ENCODE measurements at regions not wholly inside any gene's neighbourhood (a gene's known extent, or its start where the extent isn't known, plus 50 kb on each side); places are given as distances from the start of the nearest gene placed in this dataset.
"Not testable (repeated sequence)": the region's sequence is repeated elsewhere in the genome, so short reads cannot be mapped to it uniquely, and the experiment has no call there.

DNA sequence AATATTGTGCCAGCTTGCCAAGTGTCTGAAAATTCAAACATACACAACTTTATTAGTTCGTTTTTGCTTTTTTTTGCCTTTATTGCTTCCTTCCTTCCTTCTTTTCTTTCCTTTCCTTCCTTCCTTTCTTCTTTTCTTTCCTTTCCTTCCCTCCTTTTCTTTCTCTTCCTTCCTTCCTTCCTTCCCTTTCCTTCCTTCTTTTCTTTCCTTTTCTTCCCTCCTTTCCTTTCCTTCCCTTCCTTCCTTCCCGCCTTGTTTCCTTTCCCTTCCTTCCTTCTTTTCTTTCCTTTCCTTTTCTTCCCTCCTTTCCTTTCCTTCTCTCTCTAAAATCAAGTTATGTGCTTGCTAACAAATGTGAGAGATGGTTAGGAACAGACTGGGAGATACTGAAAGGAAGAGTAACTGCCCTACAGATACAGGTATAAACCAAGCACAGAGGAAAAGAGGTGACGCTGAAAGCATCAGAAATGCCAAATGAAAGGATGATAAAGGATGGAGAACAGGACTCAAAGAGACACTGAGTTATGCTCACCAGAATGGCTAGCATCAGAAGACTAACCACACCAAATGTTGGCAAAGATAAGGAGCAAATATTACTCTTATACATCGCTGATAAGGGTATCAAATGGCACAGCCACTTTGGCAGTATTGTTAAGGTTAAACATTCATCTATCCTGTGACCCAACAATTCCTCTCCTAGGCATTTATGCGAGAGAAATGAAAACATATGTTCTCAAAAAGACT, 151.6 kb downstream of the MREG start:
- H3K36me3 ChIP-seq (replicated peaks in 1 of 2; ENCODE audit: insufficient read depth in 1 of 2, low read depth in 2 of 2) = no peaks in the 10 kb centered on the region
- TF ChIP-seq, protein P1, sequence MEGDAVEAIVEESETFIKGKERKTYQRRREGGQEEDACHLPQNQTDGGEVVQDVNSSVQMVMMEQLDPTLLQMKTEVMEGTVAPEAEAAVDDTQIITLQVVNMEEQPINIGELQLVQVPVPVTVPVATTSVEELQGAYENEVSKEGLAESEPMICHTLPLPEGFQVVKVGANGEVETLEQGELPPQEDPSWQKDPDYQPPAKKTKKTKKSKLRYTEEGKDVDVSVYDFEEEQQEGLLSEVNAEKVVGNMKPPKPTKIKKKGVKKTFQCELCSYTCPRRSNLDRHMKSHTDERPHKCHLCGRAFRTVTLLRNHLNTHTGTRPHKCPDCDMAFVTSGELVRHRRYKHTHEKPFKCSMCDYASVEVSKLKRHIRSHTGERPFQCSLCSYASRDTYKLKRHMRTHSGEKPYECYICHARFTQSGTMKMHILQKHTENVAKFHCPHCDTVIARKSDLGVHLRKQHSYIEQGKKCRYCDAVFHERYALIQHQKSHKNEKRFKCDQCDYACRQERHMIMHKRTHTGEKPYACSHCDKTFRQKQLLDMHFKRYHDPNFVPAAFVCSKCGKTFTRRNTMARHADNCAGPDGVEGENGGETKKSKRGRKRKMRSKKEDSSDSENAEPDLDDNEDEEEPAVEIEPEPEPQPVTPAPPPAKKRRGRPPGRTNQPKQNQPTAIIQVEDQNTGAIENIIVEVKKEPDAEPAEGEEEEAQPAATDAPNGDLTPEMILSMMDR (IDR thresholded peaks at IDR 0.05) = no peak
- no peak for TF ChIP-seq POLR2A (IDR thresholded peaks at IDR 0.05)
- H3K27ac ChIP-seq = no peak overlapping the region
- H3K4me1 ChIP-seq = no peaks in the 10 kb centered on the region
- 57 to 59% methylated on average over 5 of the region's 5 CpGs for WGBS, 2 donors
- no peak overlapping the region for H3K4me3 ChIP-seq
- intact Hi-C loops (cut with DNase I) = no loop called here
- no peaks in the 10 kb centered on the region for H3K27me3 ChIP-seq
- ATAC-seq (no peak), DNase-seq (no peak)
- no peaks in the 10 kb centered on the region for H3K9me3 ChIP-seq

DNA sequence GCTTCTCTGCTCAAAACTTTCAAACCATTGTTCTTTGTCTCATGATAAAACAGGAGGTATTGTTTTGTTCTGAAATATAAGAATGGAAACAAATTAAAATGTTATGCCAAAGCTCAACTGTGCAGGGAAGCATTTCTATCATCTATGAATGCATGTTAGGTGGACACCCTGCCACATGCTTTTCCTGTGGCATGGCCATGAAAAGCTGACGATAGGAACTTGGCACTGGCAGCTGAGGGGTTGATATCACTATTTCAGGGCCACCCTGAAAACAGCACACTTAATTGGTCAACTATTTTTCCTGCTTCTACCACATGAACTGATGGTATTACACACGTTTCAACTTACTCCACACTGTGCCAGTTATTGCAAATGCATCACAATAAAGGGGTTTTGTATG, 157.3 kb downstream of the MREG start:
- no peak overlapping the region for H3K4me3 ChIP-seq
- H3K4me1 ChIP-seq = no peaks in the 10 kb centered on the region
- DNase-seq (no peak), ATAC-seq (no peak)
- 13 to 17% methylated on average over 2 of the region's 2 CpGs for WGBS, 2 donors
- no peak for TF ChIP-seq POLR2A (IDR thresholded peaks at IDR 0.05)
- TF ChIP-seq, protein P1 (IDR thresholded peaks at IDR 0.05) = no peak
- H3K27me3 ChIP-seq = no peaks in the 10 kb centered on the region
- no peaks in the 10 kb centered on the region for H3K9me3 ChIP-seq
- intact Hi-C loops (cut with DNase I) = no loop called here
- no peak overlapping the region for H3K27ac ChIP-seq
- H3K36me3 ChIP-seq (replicated peaks in 1 of 2; ENCODE audit: insufficient read depth in 1 of 2, low read depth in 2 of 2) = no peaks in the 10 kb centered on the region

DNA sequence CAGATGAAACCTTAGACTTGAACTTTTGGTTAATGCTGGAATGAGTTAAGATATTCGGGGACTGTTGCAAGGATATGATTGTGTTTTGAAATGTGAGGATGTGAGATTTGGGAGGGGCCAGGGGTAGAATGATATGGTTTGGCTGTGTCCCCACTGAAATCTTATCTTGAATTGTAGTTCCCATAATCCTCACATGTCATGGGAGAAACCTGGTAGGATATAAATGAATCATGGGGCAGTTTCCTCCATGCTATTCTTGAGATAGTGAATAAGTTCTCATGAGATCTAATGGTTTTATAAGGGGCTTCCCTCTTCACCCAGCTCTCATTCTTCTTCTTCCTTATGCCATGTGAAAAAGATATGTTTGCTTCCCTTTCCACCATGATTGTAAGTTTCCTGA, 158.0 kb downstream of the MREG start:
- 55 to 80% methylated on average over 1 of the region's 1 CpG for WGBS, 2 donors
- intact Hi-C loops (cut with DNase I); ATAC-seq: not testable (repeated sequence)

DNA sequence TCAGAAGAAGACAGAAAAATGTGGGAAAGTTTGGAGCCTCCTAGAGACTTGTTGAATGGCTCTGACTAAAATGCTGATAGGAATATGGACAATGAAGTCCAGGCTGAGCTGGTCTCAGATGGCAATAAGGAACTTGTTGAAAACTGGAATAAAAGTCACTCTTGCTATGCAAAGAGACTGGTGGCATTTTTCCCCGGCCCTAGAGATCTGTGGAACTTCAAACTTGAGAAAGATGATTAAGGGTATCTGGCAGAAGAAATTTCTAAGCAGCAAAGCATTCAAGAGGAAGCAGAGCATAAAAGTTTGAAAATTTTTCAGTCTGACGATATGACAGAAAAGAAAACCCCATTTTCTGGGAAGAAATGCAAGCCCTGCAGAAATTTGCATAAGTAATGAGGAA, 159.3 kb downstream of the MREG start:
- Histone ChIP-seq H3K27ac (no peak overlapping the region), H3K4me3 (no peak overlapping the region), H3K27me3 (no peaks in the 10 kb centered on the region), H3K4me1 (no peaks in the 10 kb centered on the region), H3K9me3 (no peaks in the 10 kb centered on the region), H3K36me3 (replicated peaks in 1 of 2; ENCODE audit: insufficient read depth in 1 of 2, low read depth in 2 of 2) (no peaks in the 10 kb centered on the region)
- intact Hi-C loops (cut with DNase I) = no loop called here
- 78 to 79% methylated on average over 2 of the region's 2 CpGs for WGBS, 2 donors
- no peak for ATAC-seq
- TF ChIP-seq, protein P1 (IDR thresholded peaks at IDR 0.05) = no peak
- TF ChIP-seq POLR2A (IDR thresholded peaks at IDR 0.05) = no peak
- DNase-seq = no peak

More for the DNA sequence above, 158.0 kb downstream of the MREG start:
- DNase-seq; H3K27ac ChIP-seq; H3K4me3 ChIP-seq; H3K27me3 ChIP-seq; H3K36me3 ChIP-seq (replicated peaks in 1 of 2; ENCODE audit: insufficient read depth in 1 of 2, low read depth in 2 of 2); H3K9me3 ChIP-seq; H3K4me1 ChIP-seq: not testable (repeated sequence)

DNA sequence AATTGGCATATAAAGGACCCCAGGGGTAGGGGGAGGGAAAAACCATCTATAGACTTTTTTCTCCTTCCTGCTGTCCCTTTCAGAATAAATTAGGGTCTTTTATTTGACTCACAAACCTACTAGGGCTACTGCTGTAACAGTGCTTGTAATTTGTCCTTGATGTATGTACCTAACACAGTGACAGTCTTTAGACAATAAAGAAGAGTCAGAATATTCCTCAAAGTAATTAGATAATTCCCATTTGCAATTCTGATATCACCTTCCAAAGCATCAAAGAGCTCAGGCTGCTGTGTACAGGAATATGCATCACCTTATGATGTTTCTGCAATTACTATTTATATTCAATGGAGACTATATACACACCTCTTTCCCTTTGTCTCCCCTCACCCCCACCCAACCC, 161.7 kb downstream of the MREG start:
- Histone ChIP-seq H3K4me1 (no peaks in the 10 kb centered on the region), H3K27ac (no peak overlapping the region), H3K4me3 (no peak overlapping the region), H3K27me3 (no peaks in the 10 kb centered on the region), H3K9me3 (no peaks in the 10 kb centered on the region), H3K36me3 (replicated peaks in 1 of 2; ENCODE audit: insufficient read depth in 1 of 2, low read depth in 2 of 2) (no peaks in the 10 kb centered on the region)
- intact Hi-C loops (cut with DNase I) = no loop called here
- no peak for ATAC-seq
- no peak for DNase-seq
- TF ChIP-seq, protein P1 (IDR thresholded peaks at IDR 0.05) = no peak
- TF ChIP-seq POLR2A (IDR thresholded peaks at IDR 0.05) = no peak

All from body of pancreas (tissue), 4 donors.